HCT116 (cell line): ENCODE measurements at regions not wholly inside any gene's neighbourhood (a gene's known extent, or its start where the extent isn't known, plus 50 kb on each side); places are given as distances from the start of the nearest gene placed in this dataset.
"Not testable (repeated sequence)": the region's sequence is repeated elsewhere in the genome, so short reads cannot be mapped to it uniquely, and the experiment has no call there.

Experiments
- ATAC-seq: fragments of 200-7000 bp; cut with Tn5 transposase; 2 replicates; pipeline ENCODE4 v1.9.1; 2020; ENCODE audit warnings: mild to moderate bottlenecking, moderate library complexity
- BruUV-seq: library from RNA; stranded (reverse); fragments of 400-500 nt; replicated peaks from 2 replicates; lab custom pipeline; 2021; lab: Mats Ljungman, UMichigan
- CTCF ChIA-PET: fragments of 300-600 bp; sonication (Branson Sonifier 250); formaldehyde crosslinking; loops from one replicate; lab custom pipeline; 2021; ENCODE audit warnings: antibody characterized with exemption; lab: Charles Lee
- POLR2A ChIA-PET: fragments of 300-600, 350-600 bp; sonication (Branson Sonifier 250); formaldehyde crosslinking; loops from one replicate; lab custom pipeline; 2021; ENCODE audit warnings: antibody characterized with exemption; lab: Charles Lee
- RAD21 ChIA-PET, 2 experiments: fragments of 300-600 bp; sonication (Branson Sonifier 250); formaldehyde crosslinking; loops; one replicate each; lab custom pipeline; 2023; ENCODE audit warnings: low total read pairs in 2 of 2; ENCODE audit not compliant: uncharacterized antibody in 2 of 2, unreplicated experiment in 2 of 2, low non-redundant PET in 1 of 2; lab: Charles Lee
- DNase-seq: peaks from one replicate; pipeline ENCODE4 v3.0.0-alpha.2; 2010; ENCODE audit warnings: low read depth, low spot score
- H2AFZ ChIP-seq: fragments of 200-600 bp; shearing (Covaris generic), sonication (generic); 2 replicates; pipeline ENCODE4 v1.6.1; 2017; ENCODE audit warnings: low read depth, mixed run types, mixed read lengths, antibody characterized with exemption, low read length; ENCODE audit not compliant: poor library complexity, severe bottlenecking
- H3K27ac ChIP-seq: 2 replicates; pipeline ENCODE4 v1.5.1; 2012; ENCODE audit warnings: low read depth, low read length
- H3K27me3 ChIP-seq: fragments of 200-600 bp; sonication (generic); 2 replicates; pipeline ENCODE4 v1.6.1; 2016; ENCODE audit warnings: mixed run types, low read length, mixed read lengths; ENCODE audit not compliant: insufficient read depth
- H3K36me3 ChIP-seq, 2 experiments: fragments of 200-500 bp in 1 of 2; fragments of 200-600 bp in 1 of 2; sonication (Bioruptor generic) in 1 of 2; sonication (generic) in 1 of 2; 2 replicates each; pipeline versions ENCODE4 v1.5.1 to v1.6.1; 2014 to 2016; ENCODE audit warnings: low read length in 2 of 2, inconsistent platforms in 1 of 2, mixed read lengths in 1 of 2, mixed run types in 1 of 2; ENCODE audit not compliant: insufficient read depth in 2 of 2, control insufficient read depth in 1 of 2
- H3K4me1 ChIP-seq, 2 experiments: fragments of 200-600 bp in 1 of 2; sonication (generic) in 1 of 2; 2 replicates each; pipeline versions ENCODE4 v1.5.1 to v1.6.1; 2012 to 2017; ENCODE audit warnings: low read length in 2 of 2, inconsistent platforms in 1 of 2, mild to moderate bottlenecking in 1 of 2, mixed read lengths in 1 of 2, mixed run types in 1 of 2, moderate library complexity in 1 of 2; ENCODE audit not compliant: insufficient read depth in 2 of 2, control insufficient read depth in 1 of 2
- H3K4me2 ChIP-seq: fragments of 200-600 bp; sonication (generic); 2 replicates; pipeline ENCODE4 v1.6.1; 2017; ENCODE audit warnings: mixed run types, low read length, mixed read lengths
- H3K4me3 ChIP-seq, 2 experiments: fragments of 200-600 bp in 1 of 2; sonication (generic) in 1 of 2; replicated peaks in 1 of 2; 2 replicates each; pipeline ENCODE4 v1.5.1; 2011 to 2016; ENCODE audit warnings: low read length in 2 of 2, control low read depth in 1 of 2, low read depth in 1 of 2, mild to moderate bottlenecking in 1 of 2, mixed read lengths in 1 of 2, mixed run types in 1 of 2
- H3K79me2 ChIP-seq: fragments of 200-600 bp; sonication (generic); 2 replicates; pipeline ENCODE4 v1.6.1; 2017; ENCODE audit warnings: mild to moderate bottlenecking, mixed run types, low read length, moderate library complexity, mixed read lengths; ENCODE audit not compliant: insufficient read depth
- H3K9ac ChIP-seq: fragments of 200-600 bp; sonication (generic); 2 replicates; pipeline ENCODE4 v1.6.1; 2016; ENCODE audit warnings: low read length, mixed read lengths
- H3K9me2 ChIP-seq: fragments of 200-600 bp; sonication (generic), shearing (Covaris generic); 2 replicates; pipeline ENCODE4 v1.6.1; 2017; ENCODE audit warnings: mixed run types, mild to moderate bottlenecking, moderate library complexity; ENCODE audit not compliant: insufficient read depth
- H3K9me3 ChIP-seq, 2 experiments: fragments of 200-500 bp in 1 of 2; fragments of 200-600 bp in 1 of 2; sonication (Bioruptor generic) in 1 of 2; sonication (generic) in 1 of 2; 2 replicates each; pipeline ENCODE4 v1.6.1; 2014 to 2017; ENCODE audit warnings: low read length in 2 of 2, mixed read lengths in 2 of 2, inconsistent platforms in 1 of 2, low read depth in 1 of 2, mild to moderate bottlenecking in 1 of 2, mixed run types in 1 of 2, moderate library complexity in 1 of 2; ENCODE audit not compliant: control insufficient read depth in 1 of 2, insufficient read depth in 1 of 2
- H4K20me1 ChIP-seq: fragments of 200-600 bp; sonication (generic), shearing (Covaris generic); 2 replicates; pipeline ENCODE4 v1.6.1; 2017; ENCODE audit warnings: mixed run types, mild to moderate bottlenecking, moderate library complexity; ENCODE audit not compliant: insufficient read depth
- ATF3 ChIP-seq: IDR thresholded peaks from 2 replicates; pipeline ENCODE4 v1.6.1; 2012
- CTCF ChIP-seq, 3 experiments: fragments of 200-600 bp in 1 of 3; sonication (generic) in 1 of 3; IDR thresholded peaks in 2 of 3; conservative IDR thresholded peaks in 1 of 3; 2 replicates each; pipeline ENCODE4 v1.5.1; 2012 to 2017; ENCODE audit warnings: low read depth in 2 of 3, low read length in 2 of 3, antibody characterized with exemption in 1 of 3, borderline replicate concordance in 1 of 3, control low read depth in 1 of 3, mild to moderate bottlenecking in 1 of 3, mixed read lengths in 1 of 3, mixed run types in 1 of 3, moderate library complexity in 1 of 3; ENCODE audit not compliant: insufficient read depth in 1 of 3
- ELF1 ChIP-seq: IDR thresholded peaks from 2 replicates; pipeline ENCODE4 v1.6.1; 2012; ENCODE audit warnings: low read depth, borderline replicate concordance
- FOSL1 ChIP-seq: IDR thresholded peaks from 2 replicates; pipeline ENCODE4 v1.6.1; 2012; ENCODE audit warnings: low read depth
- POLR2A ChIP-seq: IDR thresholded peaks from 2 replicates; pipeline ENCODE4 v1.7.0; 2011; ENCODE audit warnings: borderline replicate concordance; ENCODE audit not compliant: insufficient read depth, insufficient read length; ENCODE audit errors: extremely low read depth
- ZBTB33 ChIP-seq: IDR thresholded peaks from 2 replicates; pipeline ENCODE4 v1.6.1; 2011; ENCODE audit warnings: mild to moderate bottlenecking, low read length, moderate library complexity; ENCODE audit not compliant: insufficient replicate concordance; ENCODE audit errors: extremely low read depth
- ZFX ChIP-seq: fragments of 450-650 bp; IDR thresholded peaks from 2 replicates; pipeline ENCODE4 v1.6.1; 2017
- ZNF274 ChIP-seq: fragments of 200-500 bp; sonication (Bioruptor generic); IDR thresholded peaks from 2 replicates; pipeline ENCODE4 v1.6.1; 2014; ENCODE audit warnings: mild to moderate bottlenecking, low read depth, low read length, inconsistent platforms
- intact Hi-C: fragments of 100-400 bp; cut with micrococcal nuclease; formaldehyde crosslinking; loops from 2 replicates; pipeline ENCODE4 v1.10.0; 2022

GRCh38 chrX:3501833-3502535, 155.5 kb upstream of the MXRA5 start:
- H3K9me3 ChIP-seq = no peaks in the 10 kb centered on the region
- no peak overlapping the region for H3K9ac ChIP-seq
- H4K20me1 ChIP-seq = no peaks in the 10 kb centered on the region
- ChIA-PET RAD21 (no interaction called here), POLR2A (no interaction called here)
- no peak for DNase-seq
- H3K27me3 ChIP-seq = no peaks in the 10 kb centered on the region
- intact Hi-C loops = no loop called here
- no peaks in the 10 kb centered on the region for H3K9me2 ChIP-seq
- no peak overlapping the region for H3K27ac ChIP-seq
- H3K4me3 ChIP-seq = no peak overlapping the region
- ATAC-seq = no peak
- no peak for TF ChIP-seq ZFX
- no peak for TF ChIP-seq CTCF (IDR thresholded peaks at IDR 0.05 in 2 of 3, conservative IDR thresholded peaks at IDR 0.05 in 1 of 3; ENCODE audit: borderline replicate concordance in 1 of 3, insufficient read depth in 1 of 3, low read depth in 2 of 3, low read length in 2 of 3)
- no peak for TF ChIP-seq POLR2A
- TF ChIP-seq ZBTB33 = no peak
- TF ChIP-seq ZNF274 = no peak
- TF ChIP-seq ATF3 = no peak
- no peak for TF ChIP-seq FOSL1
- no peak for TF ChIP-seq ELF1
- TF ChIP-seq, all 23 proteins: peak for 0
- CTCF ChIA-PET = no interaction called here
- Histone ChIP-seq H3K79me2 (no peaks in the 10 kb centered on the region), H3K4me1 (no peaks in the 10 kb centered on the region), H2AFZ (no peak overlapping the region), H3K4me2 (no peak overlapping the region), H3K36me3 (no peaks in the 10 kb centered on the region)
- no TSS peak for BruUV-seq

- CTCF ChIA-PET, DNase-seq, ATAC-seq, H3K27me3 ChIP-seq, H3K36me3 ChIP-seq, RAD21 ChIA-PET, H4K20me1 ChIP-seq, H3K9ac ChIP-seq, H3K79me2 ChIP-seq, H3K27ac ChIP-seq, H2AFZ ChIP-seq, H3K4me3 ChIP-seq, POLR2A ChIA-PET, BruUV-seq, H3K4me1 ChIP-seq, H3K9me2 ChIP-seq, H3K4me2 ChIP-seq, H3K9me3 ChIP-seq, intact Hi-C loops: not testable (repeated sequence)
These were observed 149.7 kb upstream of the MXRA5 start for GRCh38 chrX:3495836-3496769.
